Neural crest cell (in vitro differentiated cells): ENCODE measurements at regions not wholly inside any gene's neighbourhood (a gene's known extent, or its start where the extent isn't known, plus 50 kb on each side); places are given as distances from the start of the nearest gene placed in this dataset.

Experiments
- DNase-seq: peaks from one replicate; pipeline ENCODE4 v3.0.0; 2021; ENCODE audit warnings: low read depth, mixed read lengths, low spot score
- H3K27ac Mint-ChIP-seq: one replicate; pipeline ENCODE4 v1.8.0; 2021; ENCODE audit warnings: mild to moderate bottlenecking, mixed read lengths; ENCODE audit not compliant: unreplicated experiment
- H3K27me3 Mint-ChIP-seq: 2 replicates; pipeline ENCODE4 v1.8.0; 2021; ENCODE audit warnings: low read depth, mild to moderate bottlenecking, mixed read lengths
- H3K36me3 Mint-ChIP-seq: 2 replicates; pipeline ENCODE4 v1.8.0; 2021; ENCODE audit warnings: low read depth, mild to moderate bottlenecking, mixed read lengths
- H3K4me1 Mint-ChIP-seq: 2 replicates; pipeline ENCODE4 v1.8.0; 2021; ENCODE audit warnings: mixed read lengths
- H3K4me3 Mint-ChIP-seq: one replicate; pipeline ENCODE4 v1.8.0; 2021; ENCODE audit warnings: mild to moderate bottlenecking, mixed read lengths
- H3K9me3 Mint-ChIP-seq: 2 replicates; pipeline ENCODE4 v1.8.0; 2021; ENCODE audit warnings: mixed read lengths
- TF ChIP-seq, protein P1 (sequence below): fragments of 200-600 bp; sonication (generic); conservative IDR thresholded peaks from 2 replicates; pipeline ENCODE4 v1.5.0; 2021; ENCODE audit warnings: antibody characterized with exemption, mild to moderate bottlenecking

GRCh38 chr2:8494151-8494550, 187.7 kb upstream of the ID2 start:
- Mint-ChIP-seq H3K4me1 (peaks cover 14% of the 10 kb centered on the region), H3K27ac (no peak overlapping the region), H3K36me3 (no peaks in the 10 kb centered on the region), H3K4me3 (no peak overlapping the region), H3K27me3 (no peaks in the 10 kb centered on the region), H3K9me3 (no peaks in the 10 kb centered on the region)
- TF ChIP-seq, protein P1, sequence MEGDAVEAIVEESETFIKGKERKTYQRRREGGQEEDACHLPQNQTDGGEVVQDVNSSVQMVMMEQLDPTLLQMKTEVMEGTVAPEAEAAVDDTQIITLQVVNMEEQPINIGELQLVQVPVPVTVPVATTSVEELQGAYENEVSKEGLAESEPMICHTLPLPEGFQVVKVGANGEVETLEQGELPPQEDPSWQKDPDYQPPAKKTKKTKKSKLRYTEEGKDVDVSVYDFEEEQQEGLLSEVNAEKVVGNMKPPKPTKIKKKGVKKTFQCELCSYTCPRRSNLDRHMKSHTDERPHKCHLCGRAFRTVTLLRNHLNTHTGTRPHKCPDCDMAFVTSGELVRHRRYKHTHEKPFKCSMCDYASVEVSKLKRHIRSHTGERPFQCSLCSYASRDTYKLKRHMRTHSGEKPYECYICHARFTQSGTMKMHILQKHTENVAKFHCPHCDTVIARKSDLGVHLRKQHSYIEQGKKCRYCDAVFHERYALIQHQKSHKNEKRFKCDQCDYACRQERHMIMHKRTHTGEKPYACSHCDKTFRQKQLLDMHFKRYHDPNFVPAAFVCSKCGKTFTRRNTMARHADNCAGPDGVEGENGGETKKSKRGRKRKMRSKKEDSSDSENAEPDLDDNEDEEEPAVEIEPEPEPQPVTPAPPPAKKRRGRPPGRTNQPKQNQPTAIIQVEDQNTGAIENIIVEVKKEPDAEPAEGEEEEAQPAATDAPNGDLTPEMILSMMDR = no peak
- DNase-seq = no peak

DNA sequence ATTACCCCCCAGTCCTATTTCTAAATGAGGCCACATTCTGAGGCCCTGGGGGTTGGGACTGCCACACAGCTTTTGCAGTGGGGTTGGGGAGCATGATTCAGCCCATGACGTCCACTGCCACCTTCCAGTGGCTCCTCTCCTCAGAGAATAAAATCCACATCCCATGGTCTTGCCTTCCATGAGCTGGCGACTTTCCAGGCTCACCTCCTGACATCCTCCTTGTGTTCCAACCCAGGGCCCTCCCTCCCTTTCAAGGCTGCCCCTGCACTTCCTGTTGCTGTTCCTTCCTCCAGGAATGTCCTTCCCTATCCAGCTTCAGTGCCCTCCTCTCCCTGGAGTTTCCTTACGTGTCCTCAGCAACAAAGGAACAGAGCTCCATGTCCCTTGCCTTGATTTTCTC, 187.3 kb upstream of the ID2 start:
- peaks cover 14% of the 10 kb centered on the region for H3K4me1 Mint-ChIP-seq
- no peaks in the 10 kb centered on the region for H3K9me3 Mint-ChIP-seq
- DNase-seq = no peak
- no peaks in the 10 kb centered on the region for H3K27me3 Mint-ChIP-seq
- TF ChIP-seq, protein P1 = no peak
- no peaks in the 10 kb centered on the region for H3K36me3 Mint-ChIP-seq
- peak overlapping the region; percentile 32 for H3K27ac Mint-ChIP-seq
- H3K4me3 Mint-ChIP-seq = no peak overlapping the region

- DNase-seq = no peak
- H3K27ac Mint-ChIP-seq = no peak overlapping the region
- H3K27me3 Mint-ChIP-seq = no peaks in the 10 kb centered on the region
- H3K4me3 Mint-ChIP-seq = no peak overlapping the region
- no peaks in the 10 kb centered on the region for H3K9me3 Mint-ChIP-seq
- TF ChIP-seq, protein P1 = no peak
- H3K4me1 Mint-ChIP-seq = peaks cover 14% of the 10 kb centered on the region
- H3K36me3 Mint-ChIP-seq = no peaks in the 10 kb centered on the region
Observed at GRCh38 chr2:8495189-8495989, 186.5 kb upstream of the ID2 start.

GRCh38 chr2:8496079-8496478, 185.8 kb upstream of the ID2 start:
- DNase-seq = no peak
- Mint-ChIP-seq H3K27me3 (no peaks in the 10 kb centered on the region), H3K27ac (no peak overlapping the region), H3K36me3 (no peaks in the 10 kb centered on the region), H3K4me3 (no peak overlapping the region), H3K9me3 (no peaks in the 10 kb centered on the region), H3K4me1 (peaks cover 14% of the 10 kb centered on the region)
- TF ChIP-seq, protein P1 = no peak

GRCh38 chr2:8496617-8497016, 185.2 kb upstream of the ID2 start:
- no peaks in the 10 kb centered on the region for H3K36me3 Mint-ChIP-seq
- no peak overlapping the region for H3K4me3 Mint-ChIP-seq
- no peak overlapping the region for H3K27ac Mint-ChIP-seq

More at GRCh38 chr2:8496617-8497016, 185.2 kb upstream of the ID2 start:
- Mint-ChIP-seq H3K4me1 (peaks cover 14% of the 10 kb centered on the region), H3K9me3 (no peaks in the 10 kb centered on the region), H3K27me3 (no peaks in the 10 kb centered on the region)
- DNase-seq = no peak
- TF ChIP-seq, protein P1 = no peak
